ENCODE measurements at regions not wholly inside any gene's neighbourhood (a gene's known extent, or its start where the extent isn't known, plus 50 kb on each side); places are given as distances from the start of the nearest gene placed in this dataset.

GRCh38 chr20:23257106-23257761 lies 93.4 kb upstream of the NXT1 start:
- Mint-ChIP-seq H3K36me3 (ENCODE audit: low read depth) (no peaks in the 10 kb centered on the region), H3K27me3 (ENCODE audit: insufficient read depth) (peaks cover 13% of the 10 kb centered on the region), H3K27ac (peak overlapping the region; percentile 74), H3K4me3 (peak overlapping the region; percentile 34; the same call in 1 of the 2 replicates), H3K4me1 (ENCODE audit: low read depth) (peaks cover 47% of the 10 kb centered on the region), H3K9me3 (no peaks in the 10 kb centered on the region)
- no peak for TF ChIP-seq CTCF (IDR thresholded peaks at IDR 0.05)
- no peak for DNase-seq

- H3K9me3 Mint-ChIP-seq: no peaks in the 10 kb centered on the region
- no peak overlapping the region for H3K4me3 Mint-ChIP-seq
- TF ChIP-seq CTCF (IDR thresholded peaks at IDR 0.05): no peak
- no peaks in the 10 kb centered on the region for H3K36me3 Mint-ChIP-seq (ENCODE audit: low read depth)
- no peak for DNase-seq
- H3K27ac Mint-ChIP-seq: no peak overlapping the region
- peaks cover 47% of the 10 kb centered on the region for H3K4me1 Mint-ChIP-seq (ENCODE audit: low read depth)
- H3K27me3 Mint-ChIP-seq (ENCODE audit: insufficient read depth): peaks cover 13% of the 10 kb centered on the region
These were observed 94.7 kb upstream of the NXT1 start for GRCh38 chr20:23255716-23256385.

GRCh38 chr20:23255106-23255505 lies 95.5 kb upstream of the NXT1 start:
- peaks cover 16% of the 10 kb centered on the region for H3K27me3 Mint-ChIP-seq (ENCODE audit: insufficient read depth)
- no peaks in the 10 kb centered on the region for H3K9me3 Mint-ChIP-seq
- H3K4me3 Mint-ChIP-seq: no peak overlapping the region
- H3K36me3 Mint-ChIP-seq (ENCODE audit: low read depth): no peaks in the 10 kb centered on the region
- H3K27ac Mint-ChIP-seq: no peak overlapping the region
- DNase-seq: no peak
- peaks cover 47% of the 10 kb centered on the region for H3K4me1 Mint-ChIP-seq (ENCODE audit: low read depth)
- TF ChIP-seq CTCF (IDR thresholded peaks at IDR 0.05): no peak

- Mint-ChIP-seq H3K27me3 (ENCODE audit: insufficient read depth) (peaks cover 21% of the 10 kb centered on the region), H3K9me3 (no peaks in the 10 kb centered on the region), H3K36me3 (ENCODE audit: low read depth) (no peaks in the 10 kb centered on the region), H3K4me1 (ENCODE audit: low read depth) (peaks cover 45% of the 10 kb centered on the region), H3K27ac (no peak overlapping the region), H3K4me3 (no peak overlapping the region)
- no peak for TF ChIP-seq CTCF (IDR thresholded peaks at IDR 0.05)
- DNase-seq: no peak
These were observed 96.1 kb upstream of the NXT1 start for GRCh38 chr20:23254505-23254904.

- H3K27me3 Mint-ChIP-seq (ENCODE audit: insufficient read depth): peaks cover 21% of the 10 kb centered on the region
- no peak for DNase-seq
- H3K4me1 Mint-ChIP-seq (ENCODE audit: low read depth): peaks cover 40% of the 10 kb centered on the region
- no peak for TF ChIP-seq CTCF (IDR thresholded peaks at IDR 0.05)
- H3K9me3 Mint-ChIP-seq: no peaks in the 10 kb centered on the region
- H3K27ac Mint-ChIP-seq: no peak overlapping the region
- no peaks in the 10 kb centered on the region for H3K36me3 Mint-ChIP-seq (ENCODE audit: low read depth)
- no peak overlapping the region for H3K4me3 Mint-ChIP-seq
These were observed 96.6 kb upstream of the NXT1 start for GRCh38 chr20:23254034-23254433.
